ENCODE measurements at regions not wholly inside any gene's neighbourhood (a gene's known extent, or its start where the extent isn't known, plus 50 kb on each side); places are given as distances from the start of the nearest gene placed in this dataset.

- FAIRE-seq (no peak), DNase-seq (no peak)
- no peaks in the 10 kb centered on the region for H3K9me3 ChIP-seq (ENCODE audit: control insufficient read depth in 2 of 3, insufficient read depth in 1 of 3, low read length in 3 of 3)
- no peak for TF ChIP-seq CTCF (IDR thresholded peaks at IDR 0.05; ENCODE audit: borderline replicate concordance, extremely low read depth, insufficient read depth)
- no peaks in the 10 kb centered on the region for H3K36me3 ChIP-seq (ENCODE audit: control insufficient read depth in 2 of 3, insufficient read depth in 3 of 3, low read length in 3 of 3)
- no peak overlapping the region for H3K27ac ChIP-seq (ENCODE audit: low read depth in 2 of 2, low read length in 2 of 2)
- H3K4me1 ChIP-seq (ENCODE audit: control insufficient read depth in 2 of 3, insufficient read depth in 2 of 3, low read depth in 1 of 3, low read length in 3 of 3), result no peaks in the 10 kb centered on the region
- no peak overlapping the region for H3K9ac ChIP-seq (ENCODE audit: low read length in 3 of 3)
- no peaks in the 10 kb centered on the region for H3K27me3 ChIP-seq (ENCODE audit: control insufficient read depth, insufficient read depth, low read length)
- no peak overlapping the region for H3K4me3 ChIP-seq (ENCODE audit: low read length in 3 of 3)
- intact Hi-C loops (cut with DNase I), result no loop called here
These were observed 2309.4 kb upstream of the AGA start for GRCh38 chr4:179751669-179752068.

DNA sequence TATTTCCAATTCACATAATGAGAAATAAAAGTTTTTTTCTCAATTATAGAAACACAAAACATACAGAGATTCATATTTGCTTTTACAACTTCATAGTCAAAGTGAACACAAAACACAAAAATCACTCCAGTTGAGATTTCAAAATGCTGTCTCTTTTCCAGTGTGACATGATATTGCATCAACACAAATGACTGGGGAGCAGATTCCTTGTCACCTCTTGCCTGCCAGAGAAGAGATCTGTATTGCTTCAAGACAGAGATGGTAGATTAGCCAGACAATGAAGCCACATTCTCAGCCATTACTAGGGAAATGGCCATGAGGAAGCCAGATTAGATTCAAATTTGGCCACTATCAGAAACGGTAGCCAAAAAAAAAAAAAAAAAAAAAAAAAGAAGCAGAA is 2313.1 kb upstream of the AGA start:
- Histone ChIP-seq H3K9ac (ENCODE audit: low read length in 3 of 3) (no peak overlapping the region), H3K4me1 (ENCODE audit: control insufficient read depth in 2 of 3, insufficient read depth in 2 of 3, low read depth in 1 of 3, low read length in 3 of 3) (no peaks in the 10 kb centered on the region), H3K36me3 (ENCODE audit: control insufficient read depth in 2 of 3, insufficient read depth in 3 of 3, low read length in 3 of 3) (no peaks in the 10 kb centered on the region), H3K9me3 (ENCODE audit: control insufficient read depth in 2 of 3, insufficient read depth in 1 of 3, low read length in 3 of 3) (no peaks in the 10 kb centered on the region), H3K4me3 (ENCODE audit: low read length in 3 of 3) (no peak overlapping the region), H3K27ac (ENCODE audit: low read depth in 2 of 2, low read length in 2 of 2) (no peak overlapping the region), H3K27me3 (ENCODE audit: control insufficient read depth, insufficient read depth, low read length) (no peaks in the 10 kb centered on the region)
- TF ChIP-seq CTCF (IDR thresholded peaks at IDR 0.05; ENCODE audit: borderline replicate concordance, extremely low read depth, insufficient read depth), result no peak
- no peak for FAIRE-seq
- intact Hi-C loops (cut with DNase I), result no loop called here
- no peak for DNase-seq

- Histone ChIP-seq H3K27me3 (ENCODE audit: control insufficient read depth, insufficient read depth, low read length) (no peaks in the 10 kb centered on the region), H3K4me1 (ENCODE audit: control insufficient read depth in 2 of 3, insufficient read depth in 2 of 3, low read depth in 1 of 3, low read length in 3 of 3) (no peaks in the 10 kb centered on the region), H3K4me3 (ENCODE audit: low read length in 3 of 3) (no peak overlapping the region), H3K27ac (ENCODE audit: low read depth in 2 of 2, low read length in 2 of 2) (no peak overlapping the region), H3K36me3 (ENCODE audit: control insufficient read depth in 2 of 3, insufficient read depth in 3 of 3, low read length in 3 of 3) (no peaks in the 10 kb centered on the region), H3K9me3 (ENCODE audit: control insufficient read depth in 2 of 3, insufficient read depth in 1 of 3, low read length in 3 of 3) (no peaks in the 10 kb centered on the region), H3K9ac (ENCODE audit: low read length in 3 of 3) (no peak overlapping the region)
- TF ChIP-seq CTCF (IDR thresholded peaks at IDR 0.05; ENCODE audit: borderline replicate concordance, extremely low read depth, insufficient read depth), result no peak
- intact Hi-C loops (cut with DNase I), result no loop called here
- FAIRE-seq (no peak), DNase-seq (no peak)
These were observed 2315.4 kb upstream of the AGA start for GRCh38 chr4:179757641-179758040.

DNA sequence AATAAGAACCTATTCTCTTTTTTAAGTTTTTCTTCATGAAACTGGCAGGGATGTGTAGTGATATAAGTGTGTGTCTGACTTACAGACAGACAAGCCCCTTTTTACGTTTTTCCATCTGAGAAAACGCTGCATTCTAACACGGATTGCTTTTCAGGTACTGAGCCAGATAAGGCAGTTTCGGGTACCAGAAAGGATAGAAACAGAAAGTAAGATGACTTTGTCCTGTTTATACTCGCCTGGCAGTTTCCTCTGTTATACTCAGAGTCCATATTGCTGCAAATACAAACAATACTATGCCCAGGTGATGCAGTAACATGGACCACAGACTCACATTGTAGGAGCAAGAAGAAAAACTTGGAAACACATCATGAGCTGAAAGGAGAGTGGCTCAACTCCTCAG is 2320.6 kb upstream of the AGA start:
- no peak for FAIRE-seq
- no peak for TF ChIP-seq CTCF (IDR thresholded peaks at IDR 0.05; ENCODE audit: borderline replicate concordance, extremely low read depth, insufficient read depth)
- Histone ChIP-seq H3K9ac (ENCODE audit: low read length in 3 of 3) (no peak overlapping the region), H3K4me1 (ENCODE audit: control insufficient read depth in 2 of 3, insufficient read depth in 2 of 3, low read depth in 1 of 3, low read length in 3 of 3) (no peaks in the 10 kb centered on the region), H3K9me3 (ENCODE audit: control insufficient read depth in 2 of 3, insufficient read depth in 1 of 3, low read length in 3 of 3) (peaks cover 0 to 4% (median 0%) of the 10 kb centered on the region in 3 donors), H3K36me3 (ENCODE audit: control insufficient read depth in 2 of 3, insufficient read depth in 3 of 3, low read length in 3 of 3) (no peaks in the 10 kb centered on the region), H3K4me3 (ENCODE audit: low read length in 3 of 3) (no peak overlapping the region), H3K27ac (ENCODE audit: low read depth in 2 of 2, low read length in 2 of 2) (no peak overlapping the region), H3K27me3 (ENCODE audit: control insufficient read depth, insufficient read depth, low read length) (no peaks in the 10 kb centered on the region)
- intact Hi-C loops (cut with DNase I), result no loop called here
- DNase-seq, result no peak

All from kidney (tissue), 13 donors.